ENCODE measurements at regions not wholly inside any gene's neighbourhood (a gene's known extent, or its start where the extent isn't known, plus 50 kb on each side); places are given as distances from the start of the nearest gene placed in this dataset.

- no peak for TF ChIP-seq CTCF (IDR thresholded peaks at IDR 0.05 in 2 of 3, conservative IDR thresholded peaks at IDR 0.05 in 1 of 3; ENCODE audit: borderline replicate concordance in 1 of 3, insufficient read depth in 1 of 3, low read depth in 2 of 3, low read length in 2 of 3)
- no peak for TF ChIP-seq JUND (IDR thresholded peaks at IDR 0.05)
- TF ChIP-seq EZH2 (IDR thresholded peaks at IDR 0.05), result no peak
- no peak for TF ChIP-seq POLR2AphosphoS5 (IDR thresholded peaks at IDR 0.05; ENCODE audit: low read depth, low read length)
- no peak for TF ChIP-seq POLR2A (IDR thresholded peaks at IDR 0.05; ENCODE audit: borderline replicate concordance, extremely low read depth, insufficient read depth, insufficient read length)
- TF ChIP-seq RAD21 (IDR thresholded peaks at IDR 0.05; ENCODE audit: low read depth), result no peak
Observed at GRCh38 chr13:107493266-107493665, 722.1 kb downstream of the LIG4 start.
